ENCODE measurements at regions not wholly inside any gene's neighbourhood (a gene's known extent, or its start where the extent isn't known, plus 50 kb on each side); places are given as distances from the start of the nearest gene placed in this dataset.
"Not testable (repeated sequence)": the region's sequence is repeated elsewhere in the genome, so short reads cannot be mapped to it uniquely, and the experiment has no call there.

GRCh38 chr14:87628129-87628528 lies 364.9 kb downstream of the GALC start:
- no peak for DNase-seq

- DNase-seq = no peak
Observed at GRCh38 chr14:87626266-87626665, 366.7 kb downstream of the GALC start.

GRCh38 chr14:87623616-87624015 lies 369.4 kb downstream of the GALC start:
- no peak for DNase-seq

- no peak for DNase-seq
Observed at GRCh38 chr14:87617079-87617478, 375.9 kb downstream of the GALC start.

GRCh38 chr14:87615822-87616679 lies 376.9 kb downstream of the GALC start:
- peak; percentile 51 for DNase-seq

GRCh38 chr14:87615047-87615446 lies 377.9 kb downstream of the GALC start:
- DNase-seq = no peak

- no peak for DNase-seq
Observed at GRCh38 chr14:87613881-87614280, 379.1 kb downstream of the GALC start.

GRCh38 chr14:87607056-87607455 lies 385.9 kb downstream of the GALC start:
- DNase-seq = not testable (repeated sequence)

- no peak for DNase-seq
Observed at GRCh38 chr14:87601036-87601435, 391.9 kb downstream of the GALC start.

GRCh38 chr14:87600240-87600639 lies 392.7 kb downstream of the GALC start:
- DNase-seq = no peak

- DNase-seq = no peak
Observed at GRCh38 chr14:87581298-87581697, 411.7 kb downstream of the GALC start.

GRCh38 chr14:87579036-87579435 lies 413.9 kb downstream of the GALC start:
- DNase-seq = no peak

- no peak for DNase-seq
Observed at GRCh38 chr14:87575378-87575777, 417.6 kb downstream of the GALC start.

- no peak for DNase-seq
Observed at GRCh38 chr14:87573591-87573990, 419.4 kb downstream of the GALC start.

GRCh38 chr14:87567618-87568295 lies 425.2 kb downstream of the GALC start:
- DNase-seq = peak; percentile 32

- DNase-seq = peak; percentile 52
Observed at GRCh38 chr14:87566991-87567390, 426.0 kb downstream of the GALC start.

GRCh38 chr14:87547536-87547935 lies 445.4 kb downstream of the GALC start:
- no peak for DNase-seq

- no peak for DNase-seq
Observed at GRCh38 chr14:87542288-87542687, 450.7 kb downstream of the GALC start.

- no peak for DNase-seq
Observed at GRCh38 chr14:87540339-87540738, 452.6 kb downstream of the GALC start.

- no peak for DNase-seq
Observed at GRCh38 chr14:87529081-87529480, 463.9 kb downstream of the GALC start.

- DNase-seq = no peak
Observed at GRCh38 chr14:87526731-87527130, 466.3 kb downstream of the GALC start.

GRCh38 chr14:87524011-87524410 lies 469.0 kb downstream of the GALC start:
- DNase-seq = no peak

- peak; percentile 95 for DNase-seq
Observed at GRCh38 chr14:87522575-87522974, 470.4 kb downstream of the GALC start.

- no peak for DNase-seq
Observed at GRCh38 chr14:87508333-87508732, 484.6 kb downstream of the GALC start.

Measured in NCI-H2171 (cell line).